Upper lobe of right lung (tissue), 1 donor: ENCODE measurements at regions not wholly inside any gene's neighbourhood (a gene's known extent, or its start where the extent isn't known, plus 50 kb on each side); places are given as distances from the start of the nearest gene placed in this dataset.

ENCODE experiments used
- ATAC-seq: fragments of 200-7000 bp; cut with Tn5 transposase; one replicate; pipeline ENCODE4 v1.9.1; 2020; ENCODE audit warnings: mild to moderate bottlenecking, moderate library complexity
- DNase-seq: peaks from one replicate; pipeline ENCODE4 v3.0.0-alpha.2; 2020
- H3K27ac ChIP-seq: fragments of 200-600 bp; one replicate; pipeline ENCODE4 v1.8.0; 2022
- H3K27me3 ChIP-seq: fragments of 200-600 bp; one replicate; pipeline ENCODE4 v1.8.0; 2022; ENCODE audit warnings: mild to moderate bottlenecking
- H3K36me3 ChIP-seq: fragments of 200-600 bp; one replicate; pipeline ENCODE4 v1.8.0; 2022
- H3K4me1 ChIP-seq: fragments of 200-600 bp; one replicate; pipeline ENCODE4 v1.8.0; 2022
- H3K4me3 ChIP-seq: fragments of 200-600 bp; one replicate; pipeline ENCODE4 v1.8.0; 2022; ENCODE audit warnings: mild to moderate bottlenecking
- H3K9me3 ChIP-seq: fragments of 200-600 bp; one replicate; pipeline ENCODE4 v1.8.0; 2022
- intact Hi-C: fragments of 100-400 bp; cut with DNase I; formaldehyde crosslinking; loops from one replicate; pipeline ENCODE4 v1.11.0; 2022
- TF ChIP-seq, protein P1 (sequence below): fragments of 200-600 bp; IDR thresholded peaks from one replicate; pipeline ENCODE4 v1.8.0; 2022; ENCODE audit warnings: antibody characterized with exemption
- donor health status: DM: no; HTN: yes; CAD: no; lungs with severe emphysema.

DNA sequence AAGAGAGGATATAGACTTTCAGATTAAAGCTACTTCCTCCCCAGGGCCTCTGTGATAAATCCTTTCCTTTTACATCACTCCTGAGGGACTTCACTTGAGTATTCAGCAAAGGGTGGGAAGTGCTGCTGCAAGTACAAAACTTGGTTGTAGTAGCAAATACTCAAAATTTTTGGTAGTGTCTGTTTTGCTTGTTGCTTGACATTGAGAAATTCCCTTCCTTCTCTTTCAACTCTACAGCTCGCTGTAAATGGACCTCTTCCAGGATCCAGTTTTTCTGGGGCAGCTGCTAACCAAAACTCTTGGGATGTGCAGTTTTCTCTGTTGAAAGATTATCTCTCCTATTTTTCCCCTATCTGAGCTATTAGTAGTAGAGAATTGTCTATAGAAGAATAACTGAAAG lies 472.0 kb downstream of the CD109 start:
- ATAC-seq: no peak
- DNase-seq: no peak

DNA sequence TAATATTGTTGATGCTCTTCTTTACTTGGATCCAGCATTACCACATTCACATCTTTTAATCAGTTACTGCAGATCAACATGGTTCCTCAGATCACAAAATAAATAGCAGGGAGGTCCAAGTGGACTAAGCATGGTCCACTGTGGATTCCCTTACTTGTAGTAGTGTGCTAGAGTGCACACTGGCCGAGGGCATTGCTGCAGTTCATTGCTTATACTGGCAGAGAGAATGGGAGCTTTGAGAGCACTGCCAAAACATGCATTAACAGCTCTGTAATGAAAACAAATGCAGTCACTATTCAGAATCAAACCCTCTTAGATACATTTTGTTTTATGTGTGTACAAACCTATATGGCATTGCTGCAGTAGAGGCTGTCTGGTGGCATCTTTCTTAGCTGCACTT lies 471.5 kb downstream of the CD109 start:
- DNase-seq (no peak), ATAC-seq (no peak)
- no peaks in the 10 kb centered on the region for H3K9me3 ChIP-seq
- no peak overlapping the region for H3K27ac ChIP-seq
- H3K4me1 ChIP-seq: no peaks in the 10 kb centered on the region
- intact Hi-C loops: no loop called here
- no peak overlapping the region for H3K4me3 ChIP-seq
- H3K27me3 ChIP-seq: no peaks in the 10 kb centered on the region
- TF ChIP-seq, protein P1, sequence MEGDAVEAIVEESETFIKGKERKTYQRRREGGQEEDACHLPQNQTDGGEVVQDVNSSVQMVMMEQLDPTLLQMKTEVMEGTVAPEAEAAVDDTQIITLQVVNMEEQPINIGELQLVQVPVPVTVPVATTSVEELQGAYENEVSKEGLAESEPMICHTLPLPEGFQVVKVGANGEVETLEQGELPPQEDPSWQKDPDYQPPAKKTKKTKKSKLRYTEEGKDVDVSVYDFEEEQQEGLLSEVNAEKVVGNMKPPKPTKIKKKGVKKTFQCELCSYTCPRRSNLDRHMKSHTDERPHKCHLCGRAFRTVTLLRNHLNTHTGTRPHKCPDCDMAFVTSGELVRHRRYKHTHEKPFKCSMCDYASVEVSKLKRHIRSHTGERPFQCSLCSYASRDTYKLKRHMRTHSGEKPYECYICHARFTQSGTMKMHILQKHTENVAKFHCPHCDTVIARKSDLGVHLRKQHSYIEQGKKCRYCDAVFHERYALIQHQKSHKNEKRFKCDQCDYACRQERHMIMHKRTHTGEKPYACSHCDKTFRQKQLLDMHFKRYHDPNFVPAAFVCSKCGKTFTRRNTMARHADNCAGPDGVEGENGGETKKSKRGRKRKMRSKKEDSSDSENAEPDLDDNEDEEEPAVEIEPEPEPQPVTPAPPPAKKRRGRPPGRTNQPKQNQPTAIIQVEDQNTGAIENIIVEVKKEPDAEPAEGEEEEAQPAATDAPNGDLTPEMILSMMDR: no peak
- H3K36me3 ChIP-seq: no peaks in the 10 kb centered on the region

More for the DNA sequence above, 472.0 kb downstream of the CD109 start:
- no peaks in the 10 kb centered on the region for H3K27me3 ChIP-seq
- TF ChIP-seq, protein P1: no peak
- no peak overlapping the region for H3K4me3 ChIP-seq
- no peaks in the 10 kb centered on the region for H3K9me3 ChIP-seq
- intact Hi-C loops: no loop called here
- H3K27ac ChIP-seq: no peak overlapping the region
- no peaks in the 10 kb centered on the region for H3K4me1 ChIP-seq
- H3K36me3 ChIP-seq: no peaks in the 10 kb centered on the region

GRCh38 chr6:74166849-74167248 lies 470.8 kb downstream of the CD109 start:
- H3K4me3 ChIP-seq: no peak overlapping the region
- no peak for DNase-seq
- no peaks in the 10 kb centered on the region for H3K4me1 ChIP-seq
- no peak overlapping the region for H3K27ac ChIP-seq
- H3K36me3 ChIP-seq: no peaks in the 10 kb centered on the region
- intact Hi-C loops: no loop called here
- TF ChIP-seq, protein P1: no peak
- ATAC-seq: no peak
- no peaks in the 10 kb centered on the region for H3K9me3 ChIP-seq
- no peaks in the 10 kb centered on the region for H3K27me3 ChIP-seq

GRCh38 chr6:74161380-74161779 lies 465.4 kb downstream of the CD109 start:
- ATAC-seq: no peak
- intact Hi-C loops: no loop called here

GRCh38 chr6:74152096-74152675 lies 456.2 kb downstream of the CD109 start:
- DNase-seq: no peak
- H3K4me1 ChIP-seq: no peaks in the 10 kb centered on the region
- no peak overlapping the region for H3K27ac ChIP-seq
- TF ChIP-seq, protein P1: no peak
- H3K4me3 ChIP-seq: no peak overlapping the region
- intact Hi-C loops: no loop called here
- H3K27me3 ChIP-seq: no peaks in the 10 kb centered on the region
- no peaks in the 10 kb centered on the region for H3K9me3 ChIP-seq
- no peak for ATAC-seq
- no peaks in the 10 kb centered on the region for H3K36me3 ChIP-seq

More at GRCh38 chr6:74161380-74161779, 465.4 kb downstream of the CD109 start:
- Histone ChIP-seq H3K27me3 (no peaks in the 10 kb centered on the region), H3K27ac (no peak overlapping the region), H3K4me3 (no peak overlapping the region), H3K36me3 (no peaks in the 10 kb centered on the region), H3K4me1 (no peaks in the 10 kb centered on the region), H3K9me3 (no peaks in the 10 kb centered on the region)
- TF ChIP-seq, protein P1: no peak
- DNase-seq: no peak

DNA sequence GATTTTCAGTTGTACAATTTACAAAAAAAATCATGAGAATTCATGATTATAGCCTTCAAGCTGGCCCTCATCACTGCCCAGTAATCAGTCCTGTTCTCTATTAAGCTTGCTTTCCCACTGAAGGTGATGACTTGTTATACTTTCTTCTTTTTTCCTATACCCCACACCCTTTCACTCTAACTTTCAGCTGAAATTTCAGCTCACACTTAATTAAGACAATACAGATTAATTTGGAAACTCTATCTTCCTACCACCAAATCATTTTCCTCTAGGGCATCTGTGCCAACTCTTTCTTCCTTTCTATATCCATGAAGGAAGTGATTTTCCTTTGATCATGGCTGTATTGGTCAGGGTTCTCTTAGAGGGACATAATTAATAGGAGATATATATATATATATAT lies 449.9 kb downstream of the CD109 start:
- Histone ChIP-seq H3K27ac (no peak overlapping the region), H3K4me1 (no peaks in the 10 kb centered on the region), H3K27me3 (no peaks in the 10 kb centered on the region), H3K36me3 (no peaks in the 10 kb centered on the region), H3K9me3 (no peaks in the 10 kb centered on the region), H3K4me3 (no peak overlapping the region)
- TF ChIP-seq, protein P1: no peak
- intact Hi-C loops: no loop called here
- DNase-seq (no peak), ATAC-seq (no peak)
